ENCODE measurements at regions not wholly inside any gene's neighbourhood (a gene's known extent, or its start where the extent isn't known, plus 50 kb on each side); places are given as distances from the start of the nearest gene placed in this dataset.

DNA sequence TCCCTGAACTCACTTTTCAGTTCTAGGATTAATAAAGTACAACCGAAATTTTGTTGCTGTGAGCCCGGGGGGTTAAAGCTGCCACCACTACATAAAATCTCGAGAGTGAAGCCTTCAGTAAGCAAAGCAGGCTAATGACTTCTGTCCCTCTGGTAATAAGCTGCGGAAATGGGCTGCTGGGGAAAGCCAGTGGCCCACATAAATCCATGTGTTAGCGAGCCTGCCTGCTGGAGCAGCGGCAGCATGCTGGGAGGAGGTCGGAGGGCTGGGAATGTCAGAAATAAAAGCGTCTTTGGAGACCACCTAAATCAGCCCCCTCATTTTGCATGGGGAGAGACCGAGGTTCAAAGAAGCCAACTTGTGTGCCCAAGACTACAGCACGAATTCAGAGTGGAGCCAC, 371.7 kb downstream of the TNS1 start:
- no peak overlapping the region for H3K4me3 ChIP-seq (replicated peaks; ENCODE audit: low read depth, low read length)
- TF ChIP-seq, protein P1, sequence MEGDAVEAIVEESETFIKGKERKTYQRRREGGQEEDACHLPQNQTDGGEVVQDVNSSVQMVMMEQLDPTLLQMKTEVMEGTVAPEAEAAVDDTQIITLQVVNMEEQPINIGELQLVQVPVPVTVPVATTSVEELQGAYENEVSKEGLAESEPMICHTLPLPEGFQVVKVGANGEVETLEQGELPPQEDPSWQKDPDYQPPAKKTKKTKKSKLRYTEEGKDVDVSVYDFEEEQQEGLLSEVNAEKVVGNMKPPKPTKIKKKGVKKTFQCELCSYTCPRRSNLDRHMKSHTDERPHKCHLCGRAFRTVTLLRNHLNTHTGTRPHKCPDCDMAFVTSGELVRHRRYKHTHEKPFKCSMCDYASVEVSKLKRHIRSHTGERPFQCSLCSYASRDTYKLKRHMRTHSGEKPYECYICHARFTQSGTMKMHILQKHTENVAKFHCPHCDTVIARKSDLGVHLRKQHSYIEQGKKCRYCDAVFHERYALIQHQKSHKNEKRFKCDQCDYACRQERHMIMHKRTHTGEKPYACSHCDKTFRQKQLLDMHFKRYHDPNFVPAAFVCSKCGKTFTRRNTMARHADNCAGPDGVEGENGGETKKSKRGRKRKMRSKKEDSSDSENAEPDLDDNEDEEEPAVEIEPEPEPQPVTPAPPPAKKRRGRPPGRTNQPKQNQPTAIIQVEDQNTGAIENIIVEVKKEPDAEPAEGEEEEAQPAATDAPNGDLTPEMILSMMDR (IDR thresholded peaks at IDR 0.05; ENCODE audit: low read length, missing control alignments) = no peak
- no peak for DNase-seq (ENCODE audit: low read depth)

DNA sequence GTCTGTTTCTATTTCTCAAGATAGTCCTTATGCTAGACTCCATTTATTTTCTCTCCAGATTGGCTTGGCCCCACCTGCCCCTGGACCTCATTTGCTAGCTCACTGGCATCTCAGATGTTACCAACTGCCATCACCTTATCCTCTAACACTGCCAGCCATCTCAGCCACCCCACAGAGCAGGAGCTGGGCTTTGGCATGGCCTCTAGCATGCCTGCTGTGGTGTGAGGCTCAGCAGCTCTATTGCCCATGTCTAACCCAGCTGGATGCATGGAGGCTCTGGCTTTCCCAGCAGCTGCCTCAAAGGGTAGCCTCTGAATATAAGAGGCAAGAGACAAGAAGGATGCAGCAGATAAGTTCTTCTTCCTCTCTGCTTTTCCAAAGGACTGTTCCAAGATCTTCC, 373.4 kb downstream of the TNS1 start:
- no peak overlapping the region for H3K4me3 ChIP-seq (replicated peaks; ENCODE audit: low read depth, low read length)
- TF ChIP-seq, protein P1 (IDR thresholded peaks at IDR 0.05; ENCODE audit: low read length, missing control alignments) = no peak
- no peak for DNase-seq (ENCODE audit: low read depth)

DNA sequence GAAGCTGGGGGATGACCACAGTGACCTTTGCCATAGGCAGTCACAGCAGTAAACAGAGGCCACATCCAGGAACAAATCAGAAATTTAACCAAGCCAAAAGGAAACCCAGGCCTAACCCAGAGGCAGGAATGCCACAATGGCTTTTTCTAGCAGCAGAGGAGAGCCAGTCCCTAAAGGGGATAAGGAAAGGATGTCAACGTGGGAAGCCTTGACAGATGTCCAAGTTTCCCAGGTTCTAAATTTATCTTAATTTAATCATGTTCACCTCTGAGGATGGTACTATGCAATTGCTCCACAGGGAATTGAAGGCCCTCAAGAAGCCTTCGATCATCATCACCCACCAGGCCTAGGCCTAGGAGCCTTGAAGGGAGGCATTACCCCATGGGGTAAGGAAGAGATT, 374.7 kb downstream of the TNS1 start:
- H3K4me3 ChIP-seq (replicated peaks; ENCODE audit: low read depth, low read length) = no peak overlapping the region
- DNase-seq (ENCODE audit: low read depth) = no peak
- TF ChIP-seq, protein P1 (IDR thresholded peaks at IDR 0.05; ENCODE audit: low read length, missing control alignments) = no peak

DNA sequence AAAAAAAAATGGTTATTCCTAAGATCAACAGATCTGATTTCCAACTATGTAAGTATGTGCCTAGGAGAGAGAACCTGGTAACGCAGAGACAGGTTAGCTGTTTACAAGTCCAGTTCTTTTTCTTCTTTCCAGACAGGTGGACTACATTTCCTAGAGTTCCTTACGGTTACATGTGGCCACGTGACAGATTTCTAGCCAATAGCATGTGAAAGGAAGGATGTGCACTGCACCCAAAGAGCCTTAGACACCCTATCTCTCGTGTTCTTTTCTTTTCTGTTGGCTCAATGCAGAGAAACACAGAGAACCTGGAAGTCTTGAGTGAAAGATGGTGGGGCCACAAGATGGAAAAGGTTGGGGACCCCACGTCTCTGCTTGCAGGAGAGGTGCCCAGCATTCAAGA, 375.9 kb downstream of the TNS1 start:
- TF ChIP-seq, protein P1 (IDR thresholded peaks at IDR 0.05; ENCODE audit: low read length, missing control alignments) = no peak
- no peak for DNase-seq (ENCODE audit: low read depth)

DNA sequence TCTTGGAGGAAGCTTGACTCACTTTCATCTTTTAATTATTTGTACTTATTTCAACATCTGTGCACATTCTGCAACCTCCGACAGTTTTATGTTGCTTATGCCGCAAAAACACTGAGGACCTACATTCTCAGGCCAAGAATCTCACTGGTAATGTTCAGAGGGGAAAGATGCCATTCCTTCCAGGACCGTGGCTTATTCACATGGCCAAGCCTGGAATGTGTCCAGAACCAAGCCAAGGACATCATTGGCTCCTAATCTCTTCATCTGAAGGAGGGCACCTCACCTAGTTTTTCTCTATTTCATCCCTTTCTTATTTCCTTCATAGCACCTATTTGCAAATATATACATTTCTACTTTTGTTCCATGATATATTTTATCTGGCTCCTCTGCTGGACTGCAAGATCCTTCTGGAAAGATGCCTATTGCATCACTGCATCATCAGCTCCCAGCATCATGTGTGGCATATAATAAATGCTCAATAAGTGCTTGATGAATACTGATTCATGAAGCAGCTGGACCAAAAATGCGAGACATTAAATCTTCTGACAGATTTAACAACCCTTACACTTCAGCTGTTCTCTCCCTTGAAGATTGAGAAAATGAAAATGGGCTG, 377.1 kb downstream of the TNS1 start:
- H3K4me3 ChIP-seq (replicated peaks; ENCODE audit: low read depth, low read length) = no peak overlapping the region
- DNase-seq (ENCODE audit: low read depth) = peak; percentile 4
- TF ChIP-seq, protein P1 (IDR thresholded peaks at IDR 0.05; ENCODE audit: low read length, missing control alignments) = no peak

More for the DNA sequence above, 375.9 kb downstream of the TNS1 start:
- H3K4me3 ChIP-seq (replicated peaks; ENCODE audit: low read depth, low read length) = no peak overlapping the region

DNA sequence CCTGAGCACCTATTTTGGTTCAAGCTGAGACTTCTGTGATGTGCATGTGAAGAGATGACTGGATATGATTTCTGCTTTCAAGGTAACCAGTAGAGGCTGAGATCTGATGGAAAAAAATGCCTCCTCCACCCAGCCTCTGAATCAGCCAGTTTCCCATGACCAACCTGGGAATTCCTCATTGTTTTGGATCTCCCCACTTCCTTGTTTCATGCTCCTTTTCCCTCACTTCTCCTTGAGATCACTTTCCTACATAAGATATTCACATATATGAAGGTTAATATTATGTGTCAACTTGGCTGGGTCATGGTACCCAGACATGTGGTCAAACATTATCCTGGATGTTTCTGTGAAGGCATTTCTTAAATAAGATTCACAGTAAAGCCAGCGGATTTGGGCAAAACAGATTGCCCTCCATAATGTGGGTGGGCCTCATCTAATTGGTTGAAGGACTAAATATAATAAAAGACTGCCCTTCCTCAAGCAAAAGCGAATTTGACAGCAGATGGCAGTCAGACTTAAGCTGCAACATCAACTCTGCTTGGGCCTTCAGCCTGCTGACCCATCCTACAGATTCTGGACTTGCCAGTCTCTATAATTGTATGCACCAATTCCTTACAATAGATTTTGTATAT, 379.4 kb downstream of the TNS1 start:
- no peak overlapping the region for H3K4me3 ChIP-seq (replicated peaks; ENCODE audit: low read depth, low read length)
- TF ChIP-seq, protein P1 (IDR thresholded peaks at IDR 0.05; ENCODE audit: low read length, missing control alignments) = no peak
- no peak for DNase-seq (ENCODE audit: low read depth)

Measured in fibroblast of pulmonary artery (primary cell).